HepG2 (cell line): ENCODE measurements at regions not wholly inside any gene's neighbourhood (a gene's known extent, or its start where the extent isn't known, plus 50 kb on each side); places are given as distances from the start of the nearest gene placed in this dataset.

Source experiments
- MIER3 ChIP-seq: IDR thresholded peaks from 2 replicates; pipeline ENCODE4 v1.6.1; 2016; ENCODE audit warnings: missing compliant biosample characterization, borderline replicate concordance
- MZF1 ChIP-seq: sonication (generic); formaldehyde crosslinking; IDR thresholded peaks from 2 replicates; pipeline ENCODE4 v1.8.1; 2023; ENCODE audit warnings: mild to moderate bottlenecking, missing genetic modification reagents, borderline replicate concordance
- NFIB ChIP-seq: sonication (generic); formaldehyde crosslinking; IDR thresholded peaks from 2 replicates; pipeline ENCODE4 v1.9.0; 2021; ENCODE audit warnings: missing genetic modification reagents, mild to moderate bottlenecking, borderline replicate concordance
- NFKB2 ChIP-seq: sonication (generic); formaldehyde crosslinking; IDR thresholded peaks from 2 replicates; pipeline ENCODE4 v1.4.0; 2020; ENCODE audit warnings: missing genetic modification reagents, borderline replicate concordance
- ZNF101 ChIP-seq: sonication (generic); formaldehyde crosslinking; IDR thresholded peaks from 2 replicates; pipeline ENCODE4 v1.4.0; 2020; ENCODE audit warnings: mild to moderate bottlenecking, low read depth, missing genetic modification reagents, borderline replicate concordance
- ZNF225 ChIP-seq: sonication (generic); formaldehyde crosslinking; IDR thresholded peaks from 2 replicates; pipeline ENCODE4 v1.4.0; 2020; ENCODE audit warnings: mild to moderate bottlenecking, missing genetic modification reagents
- TF ChIP-seq, protein P1 (sequence below): sonication (generic); formaldehyde crosslinking; IDR thresholded peaks from 2 replicates; pipeline ENCODE4 v1.5.1; 2020; ENCODE audit warnings: mild to moderate bottlenecking, missing genetic modification reagents
- TF ChIP-seq, protein P2 (sequence below): sonication (generic); formaldehyde crosslinking; IDR thresholded peaks from 2 replicates; pipeline ENCODE4 v1.4.0; 2020; ENCODE audit warnings: missing genetic modification reagents
- TF ChIP-seq, protein P3 (sequence below): sonication (generic); formaldehyde crosslinking; IDR thresholded peaks from 2 replicates; pipeline ENCODE4 v1.5.0; 2020; ENCODE audit warnings: missing genetic modification reagents
- TF ChIP-seq, protein P4 (sequence below): sonication (generic); formaldehyde crosslinking; IDR thresholded peaks from 2 replicates; pipeline ENCODE4 v1.4.0; 2020; ENCODE audit warnings: low read depth, mild to moderate bottlenecking, missing genetic modification reagents
- TF ChIP-seq, protein P5 (sequence below): sonication (generic); formaldehyde crosslinking; IDR thresholded peaks from 2 replicates; pipeline ENCODE4 v1.4.0; 2020; ENCODE audit warnings: missing genetic modification reagents, low read depth, mild to moderate bottlenecking, borderline replicate concordance
- TF ChIP-seq, protein P6 (sequence below): sonication (generic); formaldehyde crosslinking; IDR thresholded peaks from 2 replicates; pipeline ENCODE4 v1.4.0; 2020; ENCODE audit warnings: mild to moderate bottlenecking, missing genetic modification reagents

DNA sequence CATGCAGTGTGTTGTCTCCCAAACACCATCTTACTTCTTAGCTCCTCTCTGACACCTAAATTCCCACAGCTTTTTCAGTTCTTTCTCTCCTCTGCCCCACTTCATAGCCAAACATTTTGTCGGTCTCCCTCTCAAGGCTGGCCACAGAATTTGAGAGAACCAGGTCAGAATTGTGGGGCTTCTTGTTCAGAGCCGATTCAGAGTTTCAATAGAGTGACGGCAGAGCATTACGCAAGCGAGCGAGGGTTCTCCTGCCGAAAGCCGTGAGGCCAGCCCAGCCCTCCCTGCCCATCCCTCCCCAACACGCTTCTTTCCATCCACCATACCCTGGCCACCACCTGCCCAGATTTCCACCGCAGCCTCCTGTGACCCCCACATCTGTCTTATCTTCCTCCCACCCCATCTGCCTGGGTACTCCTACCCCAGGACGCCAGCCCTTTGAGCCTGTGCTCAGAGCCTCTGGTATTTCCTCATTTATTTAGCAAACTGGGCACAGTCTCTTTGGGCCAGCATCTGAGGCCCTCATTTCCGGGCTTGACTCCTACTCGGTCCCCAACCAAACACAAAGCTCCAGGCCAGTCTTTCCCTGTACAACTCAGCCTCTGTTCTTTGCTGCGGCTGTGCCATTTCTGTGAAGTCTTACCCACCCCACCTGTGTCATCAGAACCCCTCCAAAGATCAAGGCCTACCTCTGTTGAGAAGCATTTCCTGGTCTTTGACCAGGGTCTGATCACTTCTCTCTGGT is 70.0 kb upstream of the MAP4K4 start (continued):
- TF ChIP-seq, protein P1, sequence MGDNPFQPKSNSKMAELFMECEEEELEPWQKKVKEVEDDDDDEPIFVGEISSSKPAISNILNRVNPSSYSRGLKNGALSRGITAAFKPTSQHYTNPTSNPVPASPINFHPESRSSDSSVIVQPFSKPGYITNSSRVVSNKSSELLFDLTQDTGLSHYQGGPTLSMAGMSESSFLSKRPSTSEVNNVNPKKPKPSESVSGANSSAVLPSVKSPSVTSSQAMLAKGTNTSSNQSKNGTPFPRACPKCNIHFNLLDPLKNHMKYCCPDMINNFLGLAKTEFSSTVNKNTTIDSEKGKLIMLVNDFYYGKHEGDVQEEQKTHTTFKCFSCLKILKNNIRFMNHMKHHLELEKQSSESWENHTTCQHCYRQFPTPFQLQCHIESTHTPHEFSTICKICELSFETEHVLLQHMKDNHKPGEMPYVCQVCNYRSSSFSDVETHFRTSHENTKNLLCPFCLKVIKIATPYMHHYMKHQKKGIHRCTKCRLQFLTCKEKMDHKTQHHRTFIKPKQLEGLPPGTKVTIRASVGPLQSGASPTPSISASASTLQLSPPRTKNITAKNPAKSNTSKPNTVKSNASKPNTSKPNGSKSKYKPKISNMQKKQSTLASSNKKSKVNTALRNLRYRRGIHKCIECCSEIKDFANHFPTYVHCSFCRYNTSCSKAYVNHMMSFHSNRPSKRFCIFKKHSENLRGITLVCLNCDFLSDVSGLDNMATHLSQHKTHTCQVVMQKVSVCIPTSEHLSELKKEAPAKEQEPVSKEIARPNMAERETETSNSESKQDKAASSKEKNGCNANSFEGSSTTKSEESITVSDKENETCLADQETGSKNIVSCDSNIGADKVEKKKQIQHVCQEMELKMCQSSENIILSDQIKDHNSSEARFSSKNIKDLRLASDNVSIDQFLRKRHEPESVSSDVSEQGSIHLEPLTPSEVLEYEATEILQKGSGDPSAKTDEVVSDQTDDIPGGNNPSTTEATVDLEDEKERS (CRISPR knock-in tag): 0 out of 2 replicates have a peak, but pooled peaks have one; percentile 70
- TF ChIP-seq MIER3 (CRISPR knock-in tag) (no peak), NFIB (CRISPR knock-in tag) (no peak), ZNF101 (no peak), ZNF225 (CRISPR knock-in tag) (no peak), MZF1 (no peak), NFKB2 (no peak)
- TF ChIP-seq, protein P2, sequence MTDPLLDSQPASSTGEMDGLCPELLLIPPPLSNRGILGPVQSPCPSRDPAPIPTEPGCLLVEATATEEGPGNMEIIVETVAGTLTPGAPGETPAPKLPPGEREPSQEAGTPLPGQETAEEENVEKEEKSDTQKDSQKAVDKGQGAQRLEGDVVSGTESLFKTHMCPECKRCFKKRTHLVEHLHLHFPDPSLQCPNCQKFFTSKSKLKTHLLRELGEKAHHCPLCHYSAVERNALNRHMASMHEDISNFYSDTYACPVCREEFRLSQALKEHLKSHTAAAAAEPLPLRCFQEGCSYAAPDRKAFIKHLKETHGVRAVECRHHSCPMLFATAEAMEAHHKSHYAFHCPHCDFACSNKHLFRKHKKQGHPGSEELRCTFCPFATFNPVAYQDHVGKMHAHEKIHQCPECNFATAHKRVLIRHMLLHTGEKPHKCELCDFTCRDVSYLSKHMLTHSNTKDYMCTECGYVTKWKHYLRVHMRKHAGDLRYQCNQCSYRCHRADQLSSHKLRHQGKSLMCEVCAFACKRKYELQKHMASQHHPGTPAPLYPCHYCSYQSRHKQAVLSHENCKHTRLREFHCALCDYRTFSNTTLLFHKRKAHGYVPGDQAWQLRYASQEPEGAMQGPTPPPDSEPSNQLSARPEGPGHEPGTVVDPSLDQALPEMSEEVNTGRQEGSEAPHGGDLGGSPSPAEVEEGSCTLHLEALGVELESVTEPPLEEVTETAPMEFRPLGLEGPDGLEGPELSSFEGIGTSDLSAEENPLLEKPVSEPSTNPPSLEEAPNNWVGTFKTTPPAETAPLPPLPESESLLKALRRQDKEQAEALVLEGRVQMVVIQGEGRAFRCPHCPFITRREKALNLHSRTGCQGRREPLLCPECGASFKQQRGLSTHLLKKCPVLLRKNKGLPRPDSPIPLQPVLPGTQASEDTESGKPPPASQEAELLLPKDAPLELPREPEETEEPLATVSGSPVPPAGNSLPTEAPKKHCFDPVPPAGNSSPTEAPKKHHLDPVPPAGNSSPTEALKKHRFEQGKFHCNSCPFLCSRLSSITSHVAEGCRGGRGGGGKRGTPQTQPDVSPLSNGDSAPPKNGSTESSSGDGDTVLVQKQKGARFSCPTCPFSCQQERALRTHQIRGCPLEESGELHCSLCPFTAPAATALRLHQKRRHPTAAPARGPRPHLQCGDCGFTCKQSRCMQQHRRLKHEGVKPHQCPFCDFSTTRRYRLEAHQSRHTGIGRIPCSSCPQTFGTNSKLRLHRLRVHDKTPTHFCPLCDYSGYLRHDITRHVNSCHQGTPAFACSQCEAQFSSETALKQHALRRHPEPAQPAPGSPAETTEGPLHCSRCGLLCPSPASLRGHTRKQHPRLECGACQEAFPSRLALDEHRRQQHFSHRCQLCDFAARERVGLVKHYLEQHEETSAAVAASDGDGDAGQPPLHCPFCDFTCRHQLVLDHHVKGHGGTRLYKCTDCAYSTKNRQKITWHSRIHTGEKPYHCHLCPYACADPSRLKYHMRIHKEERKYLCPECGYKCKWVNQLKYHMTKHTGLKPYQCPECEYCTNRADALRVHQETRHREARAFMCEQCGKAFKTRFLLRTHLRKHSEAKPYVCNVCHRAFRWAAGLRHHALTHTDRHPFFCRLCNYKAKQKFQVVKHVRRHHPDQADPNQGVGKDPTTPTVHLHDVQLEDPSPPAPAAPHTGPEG (CRISPR knock-in tag): no peak
- TF ChIP-seq, protein P3, sequence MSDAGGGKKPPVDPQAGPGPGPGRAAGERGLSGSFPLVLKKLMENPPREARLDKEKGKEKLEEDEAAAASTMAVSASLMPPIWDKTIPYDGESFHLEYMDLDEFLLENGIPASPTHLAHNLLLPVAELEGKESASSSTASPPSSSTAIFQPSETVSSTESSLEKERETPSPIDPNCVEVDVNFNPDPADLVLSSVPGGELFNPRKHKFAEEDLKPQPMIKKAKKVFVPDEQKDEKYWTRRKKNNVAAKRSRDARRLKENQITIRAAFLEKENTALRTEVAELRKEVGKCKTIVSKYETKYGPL: no peak
- TF ChIP-seq, protein P4, sequence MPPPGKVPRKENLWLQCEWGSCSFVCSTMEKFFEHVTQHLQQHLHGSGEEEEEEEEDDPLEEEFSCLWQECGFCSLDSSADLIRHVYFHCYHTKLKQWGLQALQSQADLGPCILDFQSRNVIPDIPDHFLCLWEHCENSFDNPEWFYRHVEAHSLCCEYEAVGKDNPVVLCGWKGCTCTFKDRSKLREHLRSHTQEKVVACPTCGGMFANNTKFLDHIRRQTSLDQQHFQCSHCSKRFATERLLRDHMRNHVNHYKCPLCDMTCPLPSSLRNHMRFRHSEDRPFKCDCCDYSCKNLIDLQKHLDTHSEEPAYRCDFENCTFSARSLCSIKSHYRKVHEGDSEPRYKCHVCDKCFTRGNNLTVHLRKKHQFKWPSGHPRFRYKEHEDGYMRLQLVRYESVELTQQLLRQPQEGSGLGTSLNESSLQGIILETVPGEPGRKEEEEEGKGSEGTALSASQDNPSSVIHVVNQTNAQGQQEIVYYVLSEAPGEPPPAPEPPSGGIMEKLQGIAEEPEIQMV: 0 out of 2 replicates have a peak, but pooled peaks have one; percentile 40
- TF ChIP-seq, protein P5, sequence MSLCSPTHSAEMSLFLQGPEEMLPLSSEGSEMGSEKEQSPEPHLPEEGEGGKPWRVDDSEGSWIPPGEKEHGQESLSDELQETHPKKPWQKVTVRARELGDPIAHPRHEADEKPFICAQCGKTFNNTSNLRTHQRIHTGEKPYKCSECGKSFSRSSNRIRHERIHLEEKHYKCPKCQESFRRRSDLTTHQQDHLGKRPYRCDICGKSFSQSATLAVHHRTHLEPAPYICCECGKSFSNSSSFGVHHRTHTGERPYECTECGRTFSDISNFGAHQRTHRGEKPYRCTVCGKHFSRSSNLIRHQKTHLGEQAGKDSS: 0 out of 2 replicates have a peak, but pooled peaks have one; percentile 42
- TF ChIP-seq, protein P6, sequence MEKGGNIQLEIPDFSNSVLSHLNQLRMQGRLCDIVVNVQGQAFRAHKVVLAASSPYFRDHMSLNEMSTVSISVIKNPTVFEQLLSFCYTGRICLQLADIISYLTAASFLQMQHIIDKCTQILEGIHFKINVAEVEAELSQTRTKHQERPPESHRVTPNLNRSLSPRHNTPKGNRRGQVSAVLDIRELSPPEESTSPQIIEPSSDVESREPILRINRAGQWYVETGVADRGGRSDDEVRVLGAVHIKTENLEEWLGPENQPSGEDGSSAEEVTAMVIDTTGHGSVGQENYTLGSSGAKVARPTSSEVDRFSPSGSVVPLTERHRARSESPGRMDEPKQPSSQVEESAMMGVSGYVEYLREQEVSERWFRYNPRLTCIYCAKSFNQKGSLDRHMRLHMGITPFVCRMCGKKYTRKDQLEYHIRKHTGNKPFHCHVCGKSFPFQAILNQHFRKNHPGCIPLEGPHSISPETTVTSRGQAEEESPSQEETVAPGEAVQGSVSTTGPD (CRISPR knock-in tag): no peak
